ENCODE measurements at regions not wholly inside any gene's neighbourhood (a gene's known extent, or its start where the extent isn't known, plus 50 kb on each side); places are given as distances from the start of the nearest gene placed in this dataset.
"Not testable (repeated sequence)": the region's sequence is repeated elsewhere in the genome, so short reads cannot be mapped to it uniquely, and the experiment has no call there.

GRCh38 chr2:173720306-173720705, 244.9 kb downstream of the SP3 start:
- TF ChIP-seq CTCF (IDR thresholded peaks at IDR 0.05; ENCODE audit: insufficient read depth, low read depth, low read length), result no peak
- no peak overlapping the region for H3K4me3 ChIP-seq (ENCODE audit: low read depth, low read length)
- peaks cover 2% of the 10 kb centered on the region; the same call in 1 of the 2 replicates for H3K27me3 ChIP-seq (ENCODE audit: control insufficient read depth, insufficient read depth, low read length)
- no peaks in the 10 kb centered on the region for H3K36me3 ChIP-seq (ENCODE audit: control insufficient read depth, insufficient read depth, low read length)
- ChIA-PET POLR2A (no interaction called here), CTCF (no interaction called here)
- no peak for DNase-seq (ENCODE audit: low read depth)

- no peak for TF ChIP-seq CTCF (IDR thresholded peaks at IDR 0.05; ENCODE audit: insufficient read depth, low read depth, low read length)
- Histone ChIP-seq H3K4me3 (ENCODE audit: low read depth, low read length) (no peak overlapping the region), H3K27me3 (ENCODE audit: control insufficient read depth, insufficient read depth, low read length) (no peaks in the 10 kb centered on the region; the same call in 1 of the 2 replicates), H3K36me3 (ENCODE audit: control insufficient read depth, insufficient read depth, low read length) (no peaks in the 10 kb centered on the region)
- no peak for DNase-seq (ENCODE audit: low read depth)
- CTCF ChIA-PET, result no interaction called here
- POLR2A ChIA-PET, result no interaction called here
Measured at GRCh38 chr2:173734797-173735196, 230.4 kb downstream of the SP3 start.

- H3K36me3 ChIP-seq (ENCODE audit: control insufficient read depth, insufficient read depth, low read length); CTCF ChIA-PET; POLR2A ChIA-PET; H3K4me3 ChIP-seq (ENCODE audit: low read depth, low read length); H3K27me3 ChIP-seq (ENCODE audit: control insufficient read depth, insufficient read depth, low read length); DNase-seq (ENCODE audit: low read depth): not testable (repeated sequence)
Measured at GRCh38 chr2:173737954-173738575, 227.1 kb downstream of the SP3 start.

- ChIA-PET POLR2A (no interaction called here), CTCF (no interaction called here)
- H3K36me3 ChIP-seq (ENCODE audit: control insufficient read depth, insufficient read depth, low read length), result no peaks in the 10 kb centered on the region
- no peak for DNase-seq (ENCODE audit: low read depth)
- no peak overlapping the region for H3K4me3 ChIP-seq (ENCODE audit: low read depth, low read length)
- H3K27me3 ChIP-seq (ENCODE audit: control insufficient read depth, insufficient read depth, low read length), result peaks cover 2% of the 10 kb centered on the region; the same call in 1 of the 2 replicates
- TF ChIP-seq CTCF (IDR thresholded peaks at IDR 0.05; ENCODE audit: insufficient read depth, low read depth, low read length), result no peak
Measured at GRCh38 chr2:173739006-173739405, 226.2 kb downstream of the SP3 start.

GRCh38 chr2:173740639-173741038, 224.5 kb downstream of the SP3 start:
- CTCF ChIA-PET, result no interaction called here
- no peak for DNase-seq (ENCODE audit: low read depth)
- Histone ChIP-seq H3K27me3 (ENCODE audit: control insufficient read depth, insufficient read depth, low read length) (peaks cover 2% of the 10 kb centered on the region; the same call in 1 of the 2 replicates), H3K4me3 (ENCODE audit: low read depth, low read length) (no peak overlapping the region), H3K36me3 (ENCODE audit: control insufficient read depth, insufficient read depth, low read length) (no peaks in the 10 kb centered on the region)
- TF ChIP-seq CTCF (IDR thresholded peaks at IDR 0.05; ENCODE audit: insufficient read depth, low read depth, low read length), result no peak
- POLR2A ChIA-PET, result no interaction called here

- ChIA-PET POLR2A (no interaction called here), CTCF (no interaction called here)
- no peak for TF ChIP-seq CTCF (IDR thresholded peaks at IDR 0.05; ENCODE audit: insufficient read depth, low read depth, low read length)
- Histone ChIP-seq H3K36me3 (ENCODE audit: control insufficient read depth, insufficient read depth, low read length) (no peaks in the 10 kb centered on the region), H3K4me3 (ENCODE audit: low read depth, low read length) (no peak overlapping the region), H3K27me3 (ENCODE audit: control insufficient read depth, insufficient read depth, low read length) (peaks cover 2% of the 10 kb centered on the region; the same call in 1 of the 2 replicates)
- DNase-seq (ENCODE audit: low read depth), result no peak
Measured at GRCh38 chr2:173741759-173742158, 223.4 kb downstream of the SP3 start.
